Calu3 (cell line): ENCODE measurements at regions not wholly inside any gene's neighbourhood (a gene's known extent, or its start where the extent isn't known, plus 50 kb on each side); places are given as distances from the start of the nearest gene placed in this dataset.

ENCODE experiments used
- BruUV-seq: library from RNA; stranded (reverse); fragments of 400-500 nt; replicated peaks from 2 replicates; lab custom pipeline; 2021; lab: Mats Ljungman, UMichigan
- CTCF ChIA-PET: fragments of 300-600 bp; sonication (Branson Sonifier 250); formaldehyde crosslinking; loops from one replicate; lab custom pipeline; 2022; ENCODE audit warnings: antibody characterized with exemption; lab: Charles Lee
- DNase-seq: peaks from one replicate; pipeline ENCODE4 v3.0.0; 2022
- H3K27ac Mint-ChIP-seq: one replicate; pipeline ENCODE4 v1.8.0; 2022; ENCODE audit warnings: mixed read lengths; ENCODE audit not compliant: unreplicated experiment
- H3K27me3 Mint-ChIP-seq: one replicate; pipeline ENCODE4 v1.8.0; 2022; ENCODE audit warnings: mixed read lengths; ENCODE audit not compliant: unreplicated experiment
- H3K36me3 Mint-ChIP-seq: one replicate; pipeline ENCODE4 v1.8.0; 2022; ENCODE audit warnings: mild to moderate bottlenecking, moderate library complexity, mixed read lengths; ENCODE audit not compliant: insufficient read depth, unreplicated experiment
- H3K4me1 Mint-ChIP-seq: one replicate; pipeline ENCODE4 v1.8.0; 2022; ENCODE audit warnings: mild to moderate bottlenecking, low read depth, mixed read lengths; ENCODE audit not compliant: unreplicated experiment
- H3K4me3 Mint-ChIP-seq: one replicate; pipeline ENCODE4 v1.8.0; 2022; ENCODE audit warnings: mild to moderate bottlenecking, low read depth, moderate library complexity, mixed read lengths; ENCODE audit not compliant: unreplicated experiment
- H3K9me3 Mint-ChIP-seq: one replicate; pipeline ENCODE4 v1.8.0; 2022; ENCODE audit warnings: low read depth, mixed read lengths; ENCODE audit not compliant: unreplicated experiment
- intact Hi-C: fragments of 100-400 bp; cut with micrococcal nuclease; formaldehyde crosslinking; loops from one replicate; pipeline ENCODE4 v1.10.0; 2022; ENCODE audit not compliant: unreplicated experiment
- TF ChIP-seq, protein P1 (sequence below): fragments of 200-600 bp; IDR thresholded peaks from one replicate; pipeline ENCODE4 v1.8.0; 2022; ENCODE audit warnings: antibody characterized with exemption; ENCODE audit not compliant: unreplicated experiment

DNA sequence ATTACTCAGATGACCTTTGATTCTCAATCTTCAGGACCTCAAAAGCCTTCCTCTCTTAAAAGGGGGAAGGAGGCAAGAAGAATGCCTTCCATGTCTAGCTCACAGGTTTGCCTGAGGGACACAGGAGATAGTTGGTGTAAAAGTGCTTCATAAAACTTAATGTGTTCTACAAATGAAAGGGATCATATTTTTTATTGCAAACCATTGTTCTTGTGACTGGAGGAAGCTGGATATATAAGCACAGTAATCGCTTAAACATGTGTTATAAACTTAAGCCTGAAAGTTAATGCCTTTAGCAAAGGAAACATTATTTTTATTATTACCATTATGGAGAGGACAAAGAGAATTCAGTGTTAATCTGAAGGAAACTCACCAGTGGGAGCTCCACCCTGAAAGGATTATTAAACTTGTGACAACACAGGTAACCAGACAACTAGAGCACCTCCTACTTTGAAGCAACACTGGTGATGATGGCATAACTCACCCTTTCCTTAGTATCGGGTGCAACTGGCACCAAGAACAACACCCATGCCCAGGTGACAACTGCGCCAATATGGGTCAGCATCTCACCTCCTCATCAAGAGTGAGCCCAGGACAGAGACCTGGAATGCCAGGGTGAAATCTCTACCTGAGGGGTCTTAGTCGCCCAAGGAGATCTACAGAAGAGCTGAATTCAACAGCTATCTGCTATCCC, 288.7 kb upstream of the PRDM1 start:
- peaks cover 45% of the 10 kb centered on the region for H3K4me1 Mint-ChIP-seq
- DNase-seq: no peak
- H3K27me3 Mint-ChIP-seq: no peaks in the 10 kb centered on the region
- peaks cover 15% of the 10 kb centered on the region for H3K36me3 Mint-ChIP-seq
- no peaks in the 10 kb centered on the region for H3K9me3 Mint-ChIP-seq
- intact Hi-C loops: loop anchor here (10.0 kb wide), 1 partner anchor 363 kb away; no protein-coding TSS in a partner anchor
- no peak overlapping the region for H3K27ac Mint-ChIP-seq
- H3K4me3 Mint-ChIP-seq: no peak overlapping the region
- CTCF ChIA-PET: no interaction called here
- TF ChIP-seq, protein P1, sequence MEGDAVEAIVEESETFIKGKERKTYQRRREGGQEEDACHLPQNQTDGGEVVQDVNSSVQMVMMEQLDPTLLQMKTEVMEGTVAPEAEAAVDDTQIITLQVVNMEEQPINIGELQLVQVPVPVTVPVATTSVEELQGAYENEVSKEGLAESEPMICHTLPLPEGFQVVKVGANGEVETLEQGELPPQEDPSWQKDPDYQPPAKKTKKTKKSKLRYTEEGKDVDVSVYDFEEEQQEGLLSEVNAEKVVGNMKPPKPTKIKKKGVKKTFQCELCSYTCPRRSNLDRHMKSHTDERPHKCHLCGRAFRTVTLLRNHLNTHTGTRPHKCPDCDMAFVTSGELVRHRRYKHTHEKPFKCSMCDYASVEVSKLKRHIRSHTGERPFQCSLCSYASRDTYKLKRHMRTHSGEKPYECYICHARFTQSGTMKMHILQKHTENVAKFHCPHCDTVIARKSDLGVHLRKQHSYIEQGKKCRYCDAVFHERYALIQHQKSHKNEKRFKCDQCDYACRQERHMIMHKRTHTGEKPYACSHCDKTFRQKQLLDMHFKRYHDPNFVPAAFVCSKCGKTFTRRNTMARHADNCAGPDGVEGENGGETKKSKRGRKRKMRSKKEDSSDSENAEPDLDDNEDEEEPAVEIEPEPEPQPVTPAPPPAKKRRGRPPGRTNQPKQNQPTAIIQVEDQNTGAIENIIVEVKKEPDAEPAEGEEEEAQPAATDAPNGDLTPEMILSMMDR: no peak
- BruUV-seq: no TSS peak

DNA sequence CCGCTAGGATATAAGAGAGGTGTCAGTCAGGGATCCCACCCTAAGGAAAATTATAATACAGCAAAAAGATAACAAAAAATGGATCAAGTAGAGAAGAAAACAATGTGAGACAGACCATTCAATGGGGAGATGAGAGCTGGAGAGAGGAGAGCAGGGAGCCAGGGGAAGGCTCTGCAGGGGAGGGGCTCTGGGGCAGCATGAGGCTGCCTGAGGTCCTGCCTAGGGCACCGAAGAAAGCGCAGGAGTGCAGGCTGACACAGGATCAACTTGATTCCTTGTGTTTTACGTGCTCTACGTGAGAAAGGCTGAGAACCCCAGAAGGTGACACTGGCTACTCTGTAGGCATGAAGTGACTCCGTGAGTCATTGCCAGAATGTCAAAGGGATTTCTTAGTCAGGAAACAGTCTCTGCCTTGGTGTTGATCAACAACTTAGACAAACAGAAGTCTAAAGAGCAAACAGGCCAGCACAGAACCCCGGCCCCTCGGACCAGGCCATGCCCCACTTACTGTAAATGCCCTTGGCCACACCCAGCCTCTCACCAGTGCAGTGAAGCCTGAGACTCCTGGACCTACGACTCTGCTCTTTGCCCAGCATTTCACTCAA, 290.1 kb upstream of the PRDM1 start:
- CTCF ChIA-PET: no interaction called here
- DNase-seq: peak; percentile 30
- Mint-ChIP-seq H3K4me1 (peaks cover 56% of the 10 kb centered on the region), H3K9me3 (no peaks in the 10 kb centered on the region), H3K4me3 (no peak overlapping the region), H3K36me3 (peaks cover 15% of the 10 kb centered on the region), H3K27me3 (no peaks in the 10 kb centered on the region), H3K27ac (peak overlapping the region; percentile 10)
- intact Hi-C loops: loop anchor here (10.0 kb wide), 1 partner anchor 361 kb away; no protein-coding TSS in a partner anchor
- no TSS peak for BruUV-seq
- TF ChIP-seq, protein P1: no peak

DNA sequence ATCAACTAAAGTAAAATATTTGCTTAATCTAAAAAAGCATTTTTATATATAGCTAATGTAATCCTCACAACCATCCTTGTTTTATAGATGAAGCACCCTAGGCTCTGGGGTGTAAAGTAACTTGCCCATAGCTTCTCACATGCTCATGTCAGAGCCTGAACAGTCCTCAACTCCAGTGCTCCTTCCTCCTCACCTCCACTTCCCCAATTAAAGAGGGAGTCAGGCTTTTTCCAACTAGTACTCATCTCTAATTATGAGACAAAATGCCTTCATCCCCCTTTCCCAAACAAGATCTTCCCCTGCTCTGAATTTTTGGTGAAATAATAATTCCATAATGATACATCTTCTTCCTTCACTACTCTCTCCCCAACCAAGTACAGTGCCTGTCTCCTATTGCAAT, 290.8 kb upstream of the PRDM1 start:
- Mint-ChIP-seq H3K27ac (peak overlapping the region; percentile 10), H3K9me3 (no peaks in the 10 kb centered on the region), H3K4me3 (no peak overlapping the region), H3K36me3 (peaks cover 15% of the 10 kb centered on the region), H3K27me3 (no peaks in the 10 kb centered on the region), H3K4me1 (peaks cover 56% of the 10 kb centered on the region)
- intact Hi-C loops: loop anchor here (10.0 kb wide), 1 partner anchor 361 kb away; no protein-coding TSS in a partner anchor
- CTCF ChIA-PET: no interaction called here
- no peak for DNase-seq
- TF ChIP-seq, protein P1: no peak
- no TSS peak for BruUV-seq

DNA sequence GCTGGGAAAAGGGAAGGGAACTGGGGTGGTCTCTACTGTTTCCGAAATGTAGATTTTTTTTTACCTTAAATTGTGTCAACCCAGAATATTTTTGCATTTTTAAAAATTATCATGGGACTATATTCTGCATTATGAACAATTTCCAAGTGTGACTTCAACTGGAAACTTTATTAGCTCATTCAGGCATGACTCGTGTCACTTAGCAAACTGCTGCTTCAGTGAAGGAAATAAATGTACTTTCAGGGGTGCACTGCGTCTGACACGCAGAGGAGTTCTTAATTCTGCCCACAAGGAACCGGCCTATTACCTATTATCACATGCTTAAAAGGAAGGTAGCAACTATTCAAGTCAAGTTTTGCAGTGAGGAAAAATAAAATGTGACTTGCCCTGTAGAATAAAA, 291.3 kb upstream of the PRDM1 start:
- TF ChIP-seq, protein P1: no peak
- CTCF ChIA-PET: no interaction called here
- peak overlapping the region; percentile 72 for H3K27ac Mint-ChIP-seq
- no peak for DNase-seq
- BruUV-seq: no TSS peak
- peaks cover 56% of the 10 kb centered on the region for H3K4me1 Mint-ChIP-seq
- peaks cover 15% of the 10 kb centered on the region for H3K36me3 Mint-ChIP-seq
- intact Hi-C loops: loop anchor here (5.0 to 10.0 kb wide), 3 partner anchors 38 to 360 kb away; no protein-coding TSS in a partner anchor
- no peak overlapping the region for H3K4me3 Mint-ChIP-seq
- H3K9me3 Mint-ChIP-seq: no peaks in the 10 kb centered on the region
- no peaks in the 10 kb centered on the region for H3K27me3 Mint-ChIP-seq
